HepG2 (cell line): ENCODE measurements at regions not wholly inside any gene's neighbourhood (a gene's known extent, or its start where the extent isn't known, plus 50 kb on each side); places are given as distances from the start of the nearest gene placed in this dataset.

Experiments used
- ATAC-seq: fragments of 200-7000 bp; cut with Tn5 transposase; 3 replicates; pipeline ENCODE4 v1.9.1; 2020; ENCODE audit warnings: mild to moderate bottlenecking, moderate library complexity
- BruUV-seq: library from RNA; stranded (reverse); fragments of 400-500 nt; replicated peaks from 2 replicates; lab custom pipeline; 2021; lab: Mats Ljungman, UMichigan
- CTCF ChIA-PET: fragments of 300-600 bp; formaldehyde crosslinking; extraction: SDS; loops from one replicate; lab custom pipeline; 2021; ENCODE audit warnings: low total read pairs, inconsistent platforms, low intra/inter-chr PET ratio; lab: Yijun Ruan, JAX
- POLR2A ChIA-PET: fragments of 350-600 bp; sonication (Branson Sonifier 250); formaldehyde crosslinking; loops from one replicate; lab custom pipeline; 2020; ENCODE audit warnings: antibody characterized with exemption, inconsistent platforms; lab: Yijun Ruan, JAX
- DNase-seq: peaks from one replicate; pipeline ENCODE4 v3.0.0-alpha.2; 2015; ENCODE audit warnings: low spot score
- FAIRE-seq: peaks from 3 replicates; lab custom pipeline; 2011; peaks lifted over from hg19 to GRCh38; lab: Jason Lieb, UNC
- H2AFZ ChIP-seq: one replicate; pipeline ENCODE4 v1.6.1; 2011; ENCODE audit warnings: low read length, inconsistent platforms
- H3K27ac ChIP-seq: fragments of 300-600 bp; 3 replicates; pipeline ENCODE4 v1.8.0; 2011; ENCODE audit warnings: mixed run types, mild to moderate bottlenecking, mixed read lengths, low read length, inconsistent platforms; ENCODE audit not compliant: insufficient read depth; ENCODE audit errors: extremely low read length
- H3K27me3 ChIP-seq, 2 experiments: fragments of 200-600 bp in 1 of 2; 2 replicates in 1 of 2; 3 replicates in 1 of 2; pipeline versions ENCODE4 v1.6.0 to v1.8.0; 2011; ENCODE audit warnings: low read length in 2 of 2, mild to moderate bottlenecking in 2 of 2, moderate library complexity in 2 of 2, inconsistent platforms in 1 of 2; ENCODE audit not compliant: insufficient read depth in 2 of 2, control insufficient read depth in 1 of 2
- H3K36me3 ChIP-seq, 2 experiments: fragments of 200-600 bp in 1 of 2; replicated peaks in 1 of 2; 2 replicates in 1 of 2; 3 replicates in 1 of 2; pipeline versions ENCODE4 v1.5.1 to v1.8.0; 2011; ENCODE audit warnings: low read length in 2 of 2, inconsistent platforms in 1 of 2; ENCODE audit not compliant: insufficient read depth in 2 of 2, control insufficient read depth in 1 of 2
- H3K4me1 ChIP-seq: 2 replicates; pipeline ENCODE4 v1.5.1; 2012; ENCODE audit warnings: low read length, inconsistent platforms; ENCODE audit not compliant: insufficient read depth
- H3K4me2 ChIP-seq: 2 replicates; pipeline ENCODE4 v1.6.0; 2011; ENCODE audit warnings: low read depth, low read length, inconsistent platforms
- H3K4me3 ChIP-seq, 3 experiments: fragments of 200-600 bp in 1 of 3; sonication (generic), shearing (Covaris generic) in 1 of 3; replicated peaks in 1 of 3; 2 replicates each; pipeline ENCODE4 v1.5.1; 2011 to 2016; ENCODE audit warnings: low read length in 3 of 3, inconsistent platforms in 2 of 3, low read depth in 2 of 3, mild to moderate bottlenecking in 2 of 3, control low read depth in 1 of 3, mixed read lengths in 1 of 3; ENCODE audit not compliant: insufficient read depth in 1 of 3
- H3K79me2 ChIP-seq: one replicate; pipeline ENCODE4 v1.6.1; 2011; ENCODE audit warnings: low read length, inconsistent platforms; ENCODE audit not compliant: insufficient read depth
- H3K9ac ChIP-seq: 2 replicates; pipeline ENCODE4 v1.6.0; 2011; ENCODE audit warnings: mild to moderate bottlenecking, low read depth, low read length, inconsistent platforms; ENCODE audit not compliant: insufficient read depth
- H3K9me3 ChIP-seq: 2 replicates; pipeline ENCODE4 v1.5.1; 2012; ENCODE audit warnings: mild to moderate bottlenecking, low read length
- H4K20me1 ChIP-seq: 2 replicates; pipeline ENCODE4 v1.6.0; 2011; ENCODE audit warnings: inconsistent platforms, mild to moderate bottlenecking, low read length, moderate library complexity; ENCODE audit not compliant: insufficient read depth
- HMGXB3 ChIP-seq: sonication (generic); formaldehyde crosslinking; IDR thresholded peaks from 2 replicates; pipeline ENCODE4 v1.4.0; 2020; ENCODE audit warnings: missing genetic modification reagents, borderline replicate concordance
- PHB2 ChIP-seq: fragments of 450-650 bp; IDR thresholded peaks from 2 replicates; pipeline ENCODE4 v1.6.1; 2018; ENCODE audit not compliant: partially characterized antibody
- PHF8 ChIP-seq: sonication (generic); formaldehyde crosslinking; IDR thresholded peaks from 2 replicates; pipeline ENCODE4 v1.5.0; 2020; ENCODE audit warnings: missing genetic modification reagents
- RFXANK ChIP-seq: IDR thresholded peaks from 2 replicates; pipeline ENCODE4 v1.6.1; 2016
- TEAD2 ChIP-seq: sonication (generic); formaldehyde crosslinking; IDR thresholded peaks from 2 replicates; pipeline ENCODE4 v1.9.0; 2021; ENCODE audit warnings: missing genetic modification reagents
- ZNF563 ChIP-seq: sonication (generic); formaldehyde crosslinking; IDR thresholded peaks from 2 replicates; pipeline ENCODE4 v1.8.0; 2022; ENCODE audit warnings: mild to moderate bottlenecking, moderate library complexity, missing genetic modification reagents
- ZNF572 ChIP-seq: sonication (generic); formaldehyde crosslinking; IDR thresholded peaks from 2 replicates; pipeline ENCODE4 v1.5.1; 2020; ENCODE audit warnings: mild to moderate bottlenecking, missing genetic modification reagents
- WGBS: methylation state at CpG from one replicate; pipeline ENCODE4 v1.1.6; 2017; ENCODE audit warnings: low lambda C conversion rate; 5-methylcytosine and 5-hydroxymethylcytosine counted together
- in situ Hi-C: cut with HindIII; loops from 2 replicates; pipeline ENCODE4 v1.10.0; 2017; ENCODE audit warnings: low pct_unique_long_range_greater_than_20kb; ENCODE audit not compliant: extremely low pct_ligation_motif_present
- intact Hi-C: fragments of 100-400 bp; cut with micrococcal nuclease; formaldehyde crosslinking; loops from one replicate; pipeline ENCODE4 v1.10.0; 2022; ENCODE audit not compliant: unreplicated experiment
- TF ChIP-seq, protein P1 (sequence below): IDR thresholded peaks from 2 replicates; pipeline ENCODE4 v1.6.1; 2016; ENCODE audit warnings: missing compliant biosample characterization, missing genetic modification reagents, borderline replicate concordance

DNA sequence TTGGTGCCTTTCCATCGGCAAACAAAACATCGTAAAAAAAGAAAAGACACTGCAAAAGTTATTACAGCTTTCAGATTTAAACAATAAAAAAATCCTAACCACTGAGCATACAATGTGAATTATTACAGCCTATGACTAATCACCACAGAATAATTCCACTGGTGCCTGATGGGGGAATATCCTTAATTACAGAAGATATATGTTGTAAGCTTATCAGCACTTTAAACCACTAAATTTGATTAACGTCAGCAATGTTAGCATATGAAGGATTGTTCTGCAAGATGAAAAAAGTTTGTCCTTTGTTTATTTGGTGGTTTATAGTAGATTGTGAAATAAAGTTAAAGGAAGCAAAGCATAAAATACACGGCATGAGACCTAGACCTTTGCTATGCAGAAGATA is 210.2 kb upstream of the ADAMTS3 start (continued):
- TF ChIP-seq HMGXB3 (CRISPR knock-in tag) = no peak
- no peak for TF ChIP-seq TEAD2 (CRISPR knock-in tag)
- TF ChIP-seq ZNF563 (CRISPR knock-in tag) = no peak
- TF ChIP-seq, protein P1, sequence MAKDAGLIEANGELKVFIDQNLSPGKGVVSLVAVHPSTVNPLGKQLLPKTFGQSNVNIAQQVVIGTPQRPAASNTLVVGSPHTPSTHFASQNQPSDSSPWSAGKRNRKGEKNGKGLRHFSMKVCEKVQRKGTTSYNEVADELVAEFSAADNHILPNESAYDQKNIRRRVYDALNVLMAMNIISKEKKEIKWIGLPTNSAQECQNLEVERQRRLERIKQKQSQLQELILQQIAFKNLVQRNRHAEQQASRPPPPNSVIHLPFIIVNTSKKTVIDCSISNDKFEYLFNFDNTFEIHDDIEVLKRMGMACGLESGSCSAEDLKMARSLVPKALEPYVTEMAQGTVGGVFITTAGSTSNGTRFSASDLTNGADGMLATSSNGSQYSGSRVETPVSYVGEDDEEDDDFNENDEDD (CRISPR knock-in tag) = no peak

- Histone ChIP-seq H3K79me2 (no peaks in the 10 kb centered on the region), H3K9me3 (no peaks in the 10 kb centered on the region), H3K4me3 (no peak overlapping the region), H3K4me2 (no peak overlapping the region), H3K9ac (no peak overlapping the region), H3K27ac (no peak overlapping the region), H2AFZ (no peak overlapping the region), H3K4me1 (no peaks in the 10 kb centered on the region), H3K27me3 (no peaks in the 10 kb centered on the region), H4K20me1 (no peaks in the 10 kb centered on the region), H3K36me3 (no peaks in the 10 kb centered on the region)
- FAIRE-seq (no peak), ATAC-seq (no peak), DNase-seq (no peak)
- WGBS = 8% methylated on average over 6 of the region's 6 CpGs
- BruUV-seq = no TSS peak
- TF ChIP-seq RFXANK (CRISPR knock-in tag) (no peak), PHB2 (no peak), PHF8 (CRISPR knock-in tag) (no peak), ZNF572 (CRISPR knock-in tag) (no peak)
- ChIA-PET POLR2A (no interaction called here), CTCF (no interaction called here)
- in situ Hi-C loops = no loop called here
- intact Hi-C loops = no loop called here
These were observed 208.4 kb upstream of the ADAMTS3 start for GRCh38 chr4:72777436-72777835.
